GM18909 (cell line): ENCODE measurements at regions not wholly inside any gene's neighbourhood (a gene's known extent, or its start where the extent isn't known, plus 50 kb on each side); places are given as distances from the start of the nearest gene placed in this dataset.
A peak's percentile ranks its signal among the peaks of the same experiment; 100 is the strongest.
"Not testable (repeated sequence)": the region's sequence is repeated elsewhere in the genome, so short reads cannot be mapped to it uniquely, and the experiment has no call there.

Source experiments
- ATAC-seq: cut with Tn5 transposase; IDR thresholded peaks from one replicate; pipeline ENCODE4 v1.9.1; 2021; ENCODE audit warnings: mild to moderate bottlenecking; ENCODE audit not compliant: unreplicated experiment, poor library complexity

GRCh38 chr6:137545073-137545472, 50.9 kb upstream of the OLIG3 start:
- ATAC-seq = no peak

DNA sequence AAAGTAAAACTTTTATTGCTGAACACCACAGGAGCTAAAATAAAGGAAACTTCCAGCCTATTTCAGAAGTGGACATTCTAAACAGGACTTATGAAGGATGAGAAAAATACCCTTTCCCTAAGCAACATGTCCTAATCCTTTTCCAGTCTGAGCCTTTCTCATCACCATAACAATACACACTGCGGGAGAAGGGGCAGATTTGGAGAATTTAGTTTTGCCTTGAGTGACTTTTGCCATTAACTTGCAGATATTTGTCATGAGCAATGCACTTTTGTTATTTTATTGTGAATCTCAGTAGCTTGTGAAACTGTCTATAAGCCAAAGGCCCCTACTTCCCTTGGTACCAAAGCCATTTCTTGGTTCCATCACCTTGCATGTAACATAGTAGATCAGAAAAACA, 53.0 kb upstream of the OLIG3 start:
- no peak for ATAC-seq

- ATAC-seq = no peak
Observed at GRCh38 chr6:137547601-137548000, 53.4 kb upstream of the OLIG3 start.

GRCh38 chr6:137549106-137549505, 54.9 kb upstream of the OLIG3 start:
- no peak for ATAC-seq

DNA sequence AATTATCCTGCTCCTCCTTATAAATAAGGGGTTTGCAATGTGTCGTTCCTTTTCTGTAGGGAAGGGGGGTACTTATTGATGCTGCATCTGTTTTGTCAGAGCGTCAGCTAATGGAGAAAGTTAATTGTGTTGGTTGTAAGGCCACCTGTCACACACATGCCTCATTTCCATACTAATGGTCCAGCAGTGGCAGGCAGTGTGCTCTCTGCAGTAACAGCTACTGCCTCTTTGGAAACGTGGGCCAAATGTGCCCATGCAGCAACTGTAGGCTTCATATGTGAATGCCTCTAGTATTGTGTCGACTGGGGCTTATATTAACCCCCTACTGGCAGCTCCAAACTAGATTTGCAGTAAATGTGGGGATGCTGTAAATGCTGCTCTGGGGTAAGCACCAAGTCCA, 56.3 kb upstream of the OLIG3 start:
- no peak for ATAC-seq

DNA sequence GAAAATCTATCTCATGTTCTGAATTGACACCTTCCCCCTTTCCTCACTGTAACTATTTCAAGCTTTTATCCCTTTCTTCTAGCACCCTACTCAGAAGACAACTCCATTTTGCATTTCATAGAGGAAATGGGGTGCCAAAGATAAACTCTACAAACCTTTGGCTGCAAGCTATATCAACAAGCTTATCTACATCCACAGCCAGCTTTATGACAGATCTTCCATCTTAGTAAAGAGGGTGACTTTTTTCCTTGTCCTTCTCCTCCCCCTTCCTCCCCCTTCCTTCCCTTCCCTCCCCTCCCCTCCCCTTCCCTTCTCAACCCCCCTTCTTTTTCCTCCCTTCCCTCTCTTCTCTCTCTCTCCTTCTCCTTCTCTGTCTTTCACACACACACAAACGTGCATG, 58.0 kb upstream of the OLIG3 start:
- ATAC-seq = no peak

- no peak for ATAC-seq
Observed at GRCh38 chr6:137552809-137553208, 58.6 kb upstream of the OLIG3 start.

GRCh38 chr6:137559521-137560183, 65.5 kb upstream of the OLIG3 start:
- ATAC-seq = not testable (repeated sequence)

GRCh38 chr6:137560184-137560563, 66.0 kb upstream of the OLIG3 start:
- no peak for ATAC-seq

DNA sequence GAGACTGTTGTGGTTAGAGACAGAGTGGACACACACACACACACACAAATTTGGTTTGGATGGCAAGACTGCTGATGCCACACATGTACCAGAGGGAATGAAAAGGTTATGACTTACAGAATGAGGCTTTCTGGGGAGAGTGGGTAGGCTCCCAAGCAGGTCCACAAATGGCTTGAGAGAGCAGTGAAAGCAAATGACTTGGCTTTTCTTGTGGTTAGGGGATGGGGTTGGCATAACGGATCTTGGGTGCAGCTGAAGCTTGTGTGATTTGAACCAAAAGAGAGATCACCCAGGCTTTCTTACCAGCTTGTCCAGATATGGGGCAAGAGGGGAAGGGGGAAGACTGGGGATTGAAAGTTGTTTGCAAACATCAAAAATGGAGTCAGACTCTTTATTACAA, 73.9 kb upstream of the OLIG3 start:
- no peak for ATAC-seq

- no peak for ATAC-seq
Observed at GRCh38 chr6:137570393-137570792, 76.2 kb upstream of the OLIG3 start.

- ATAC-seq = no peak
Observed at GRCh38 chr6:137571854-137572253, 77.7 kb upstream of the OLIG3 start.

- ATAC-seq = no peak
Observed at GRCh38 chr6:137573739-137574138, 79.5 kb upstream of the OLIG3 start.

DNA sequence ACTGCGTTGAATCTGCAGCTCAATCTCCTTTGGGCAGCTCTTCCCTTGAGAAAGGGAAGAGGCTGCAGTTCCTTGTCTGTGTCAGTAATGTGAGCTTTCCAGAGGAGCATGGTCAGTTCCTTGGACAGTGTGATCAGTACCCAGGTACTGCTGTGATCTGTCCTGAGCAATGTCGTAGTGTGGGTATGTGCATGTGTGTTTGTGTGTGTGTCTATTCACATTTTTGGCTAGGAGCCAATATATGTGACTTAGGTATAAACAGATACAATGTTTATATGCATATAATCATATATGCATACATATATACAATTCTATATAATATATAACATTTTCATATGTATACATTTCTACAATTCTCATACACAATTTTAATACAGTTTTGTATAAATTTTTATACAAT, 85.4 kb upstream of the OLIG3 start:
- no peak for ATAC-seq

- ATAC-seq = peak; percentile 44
Observed at GRCh38 chr6:137581019-137581707, 87.0 kb upstream of the OLIG3 start.

DNA sequence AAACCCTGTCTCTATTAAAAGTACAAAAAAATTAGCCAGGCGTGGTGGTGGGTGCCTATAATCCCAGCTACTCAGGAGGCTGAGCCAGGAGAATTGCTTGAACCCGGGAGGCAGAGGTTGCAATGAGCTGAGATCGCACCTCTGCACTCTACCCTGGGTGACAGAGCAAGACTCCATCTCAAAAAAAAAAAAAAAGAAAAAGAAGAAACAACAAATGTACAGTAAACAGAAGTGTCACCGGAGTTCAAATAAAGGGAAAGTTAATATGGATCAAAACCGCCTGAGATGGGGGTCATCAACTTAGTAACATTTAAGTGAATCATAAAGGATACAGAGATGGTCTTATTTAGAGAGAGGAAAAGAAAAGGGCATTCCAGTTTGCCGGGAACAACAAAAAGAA, 89.3 kb upstream of the OLIG3 start:
- ATAC-seq = not testable (repeated sequence)

DNA sequence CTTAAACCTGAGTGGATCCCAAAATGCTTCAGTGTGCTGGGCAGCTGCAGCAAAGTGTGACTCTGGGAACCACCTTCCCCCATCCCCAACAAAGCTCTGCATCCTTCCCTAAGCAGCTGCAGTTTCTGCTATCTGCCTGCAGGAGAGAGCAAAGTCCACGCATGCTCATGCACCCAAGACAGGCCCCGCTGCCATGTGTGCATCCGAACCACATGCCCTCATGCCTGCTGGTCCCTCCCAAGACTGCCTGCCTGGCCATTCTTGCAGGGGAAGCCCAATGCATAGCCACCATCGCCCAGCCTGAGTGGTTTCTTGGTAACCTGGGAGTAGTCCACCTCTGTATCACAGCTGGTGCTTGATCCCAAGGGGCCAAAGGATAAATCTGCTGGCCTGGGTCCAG, 94.3 kb upstream of the OLIG3 start:
- no peak for ATAC-seq

DNA sequence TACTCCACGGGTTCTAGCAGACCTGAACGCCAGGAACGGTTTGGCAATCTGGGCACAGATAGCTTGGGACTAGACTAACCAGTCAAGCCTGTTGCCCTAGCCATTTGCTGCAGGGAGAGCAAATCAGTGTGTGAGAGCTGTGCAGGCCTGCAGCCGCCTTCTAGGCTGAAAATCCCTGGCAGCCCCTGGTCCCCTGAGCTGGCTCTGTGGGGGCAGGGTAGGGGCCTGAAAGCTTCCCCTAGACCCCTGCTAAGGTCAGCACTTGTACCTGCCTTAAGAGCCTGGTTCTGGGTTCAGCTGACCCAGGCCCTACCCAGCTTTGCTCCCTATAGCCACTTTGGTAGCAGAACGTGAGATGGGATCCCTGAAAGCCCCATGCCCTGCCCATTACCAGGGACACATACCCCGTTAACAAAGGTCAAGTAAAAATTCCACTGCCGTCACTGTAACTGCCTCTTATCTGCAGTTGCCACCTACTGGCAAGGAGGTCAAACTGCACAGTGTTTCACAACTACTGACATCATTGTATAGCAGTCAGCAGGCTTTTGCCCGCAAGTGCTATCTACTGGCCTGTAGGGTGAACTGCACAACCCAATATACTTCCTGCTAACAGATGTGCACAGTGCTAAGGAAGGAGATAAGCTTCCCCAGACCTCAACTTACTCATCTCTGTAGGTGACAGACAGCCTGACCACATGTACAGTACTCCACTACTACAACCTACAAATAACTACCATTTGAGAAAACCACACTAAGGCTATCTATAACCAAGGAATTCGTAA, 95.1 kb upstream of the OLIG3 start:
- ATAC-seq = peak; percentile 100

DNA sequence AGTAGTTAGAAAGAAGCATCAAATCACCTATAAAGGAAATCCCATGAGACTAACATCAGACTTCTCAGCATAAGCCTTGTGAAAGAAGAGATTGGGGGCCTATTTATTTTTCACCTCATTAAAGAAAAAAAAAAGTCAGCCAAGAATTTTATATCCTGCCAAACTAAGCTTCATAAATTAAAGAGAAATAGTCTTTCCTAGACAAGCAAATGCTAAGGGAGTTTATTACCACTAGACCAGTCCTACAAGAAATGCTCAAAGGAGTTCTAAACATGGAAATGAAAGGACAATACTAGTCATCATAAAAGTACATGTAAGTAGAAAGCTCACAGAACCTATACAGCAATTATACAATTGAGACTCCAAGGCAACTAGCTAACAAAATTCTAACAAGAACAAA, 96.5 kb upstream of the OLIG3 start:
- no peak for ATAC-seq

GRCh38 chr6:137601471-137601870, 107.3 kb upstream of the OLIG3 start:
- no peak for ATAC-seq
